HCT116 (cell line): ENCODE measurements at regions not wholly inside any gene's neighbourhood (a gene's known extent, or its start where the extent isn't known, plus 50 kb on each side); places are given as distances from the start of the nearest gene placed in this dataset.

Experiments
- ATAC-seq: fragments of 200-7000 bp; cut with Tn5 transposase; 2 replicates; pipeline ENCODE4 v1.9.1; 2020; ENCODE audit warnings: mild to moderate bottlenecking, moderate library complexity
- BruUV-seq: library from RNA; stranded (reverse); fragments of 400-500 nt; replicated peaks from 2 replicates; lab custom pipeline; 2021; lab: Mats Ljungman, UMichigan
- CTCF ChIA-PET: fragments of 300-600 bp; sonication (Branson Sonifier 250); formaldehyde crosslinking; loops from one replicate; lab custom pipeline; 2021; ENCODE audit warnings: antibody characterized with exemption; lab: Charles Lee
- POLR2A ChIA-PET: fragments of 300-600, 350-600 bp; sonication (Branson Sonifier 250); formaldehyde crosslinking; loops from one replicate; lab custom pipeline; 2021; ENCODE audit warnings: antibody characterized with exemption; lab: Charles Lee
- RAD21 ChIA-PET, 2 experiments: fragments of 300-600 bp; sonication (Branson Sonifier 250); formaldehyde crosslinking; loops; one replicate each; lab custom pipeline; 2023; ENCODE audit warnings: low total read pairs in 2 of 2; ENCODE audit not compliant: uncharacterized antibody in 2 of 2, unreplicated experiment in 2 of 2, low non-redundant PET in 1 of 2; lab: Charles Lee
- DNase-seq: peaks from one replicate; pipeline ENCODE4 v3.0.0-alpha.2; 2010; ENCODE audit warnings: low read depth, low spot score
- H2AFZ ChIP-seq: fragments of 200-600 bp; shearing (Covaris generic), sonication (generic); 2 replicates; pipeline ENCODE4 v1.6.1; 2017; ENCODE audit warnings: low read depth, mixed run types, mixed read lengths, antibody characterized with exemption, low read length; ENCODE audit not compliant: poor library complexity, severe bottlenecking
- H3K27ac ChIP-seq: 2 replicates; pipeline ENCODE4 v1.5.1; 2012; ENCODE audit warnings: low read depth, low read length
- H3K27me3 ChIP-seq: fragments of 200-600 bp; sonication (generic); 2 replicates; pipeline ENCODE4 v1.6.1; 2016; ENCODE audit warnings: mixed run types, low read length, mixed read lengths; ENCODE audit not compliant: insufficient read depth
- H3K36me3 ChIP-seq, 2 experiments: fragments of 200-500 bp in 1 of 2; fragments of 200-600 bp in 1 of 2; sonication (Bioruptor generic) in 1 of 2; sonication (generic) in 1 of 2; 2 replicates each; pipeline versions ENCODE4 v1.5.1 to v1.6.1; 2014 to 2016; ENCODE audit warnings: low read length in 2 of 2, inconsistent platforms in 1 of 2, mixed read lengths in 1 of 2, mixed run types in 1 of 2; ENCODE audit not compliant: insufficient read depth in 2 of 2, control insufficient read depth in 1 of 2
- H3K4me1 ChIP-seq, 2 experiments: fragments of 200-600 bp in 1 of 2; sonication (generic) in 1 of 2; 2 replicates each; pipeline versions ENCODE4 v1.5.1 to v1.6.1; 2012 to 2017; ENCODE audit warnings: low read length in 2 of 2, inconsistent platforms in 1 of 2, mild to moderate bottlenecking in 1 of 2, mixed read lengths in 1 of 2, mixed run types in 1 of 2, moderate library complexity in 1 of 2; ENCODE audit not compliant: insufficient read depth in 2 of 2, control insufficient read depth in 1 of 2
- H3K4me2 ChIP-seq: fragments of 200-600 bp; sonication (generic); 2 replicates; pipeline ENCODE4 v1.6.1; 2017; ENCODE audit warnings: mixed run types, low read length, mixed read lengths
- H3K4me3 ChIP-seq, 2 experiments: fragments of 200-600 bp in 1 of 2; sonication (generic) in 1 of 2; replicated peaks in 1 of 2; 2 replicates each; pipeline ENCODE4 v1.5.1; 2011 to 2016; ENCODE audit warnings: low read length in 2 of 2, control low read depth in 1 of 2, low read depth in 1 of 2, mild to moderate bottlenecking in 1 of 2, mixed read lengths in 1 of 2, mixed run types in 1 of 2
- H3K79me2 ChIP-seq: fragments of 200-600 bp; sonication (generic); 2 replicates; pipeline ENCODE4 v1.6.1; 2017; ENCODE audit warnings: mild to moderate bottlenecking, mixed run types, low read length, moderate library complexity, mixed read lengths; ENCODE audit not compliant: insufficient read depth
- H3K9ac ChIP-seq: fragments of 200-600 bp; sonication (generic); 2 replicates; pipeline ENCODE4 v1.6.1; 2016; ENCODE audit warnings: low read length, mixed read lengths
- H3K9me2 ChIP-seq: fragments of 200-600 bp; sonication (generic), shearing (Covaris generic); 2 replicates; pipeline ENCODE4 v1.6.1; 2017; ENCODE audit warnings: mixed run types, mild to moderate bottlenecking, moderate library complexity; ENCODE audit not compliant: insufficient read depth
- H3K9me3 ChIP-seq, 2 experiments: fragments of 200-500 bp in 1 of 2; fragments of 200-600 bp in 1 of 2; sonication (Bioruptor generic) in 1 of 2; sonication (generic) in 1 of 2; 2 replicates each; pipeline ENCODE4 v1.6.1; 2014 to 2017; ENCODE audit warnings: low read length in 2 of 2, mixed read lengths in 2 of 2, inconsistent platforms in 1 of 2, low read depth in 1 of 2, mild to moderate bottlenecking in 1 of 2, mixed run types in 1 of 2, moderate library complexity in 1 of 2; ENCODE audit not compliant: control insufficient read depth in 1 of 2, insufficient read depth in 1 of 2
- H4K20me1 ChIP-seq: fragments of 200-600 bp; sonication (generic), shearing (Covaris generic); 2 replicates; pipeline ENCODE4 v1.6.1; 2017; ENCODE audit warnings: mixed run types, mild to moderate bottlenecking, moderate library complexity; ENCODE audit not compliant: insufficient read depth
- ATF3 ChIP-seq: IDR thresholded peaks from 2 replicates; pipeline ENCODE4 v1.6.1; 2012
- CEBPB ChIP-seq: IDR thresholded peaks from 2 replicates; pipeline ENCODE4 v1.6.1; 2012; ENCODE audit warnings: low read depth
- EGR1 ChIP-seq: IDR thresholded peaks from 2 replicates; pipeline ENCODE4 v1.6.1; 2012; ENCODE audit warnings: low read depth
- ELF1 ChIP-seq: IDR thresholded peaks from 2 replicates; pipeline ENCODE4 v1.6.1; 2012; ENCODE audit warnings: low read depth, borderline replicate concordance
- EZH2 ChIP-seq: fragments of 200-600 bp; sonication (generic); IDR thresholded peaks from 2 replicates; pipeline ENCODE4 v1.6.1; 2017; ENCODE audit warnings: antibody characterized with exemption, mixed run types
- POLR2A ChIP-seq: IDR thresholded peaks from 2 replicates; pipeline ENCODE4 v1.7.0; 2011; ENCODE audit warnings: borderline replicate concordance; ENCODE audit not compliant: insufficient read depth, insufficient read length; ENCODE audit errors: extremely low read depth
- POLR2AphosphoS5 ChIP-seq: IDR thresholded peaks from 2 replicates; pipeline ENCODE4 v1.6.1; 2011; ENCODE audit warnings: mild to moderate bottlenecking, low read depth, low read length, moderate library complexity
- RAD21 ChIP-seq: IDR thresholded peaks from 2 replicates; pipeline ENCODE4 v1.6.1; 2012; ENCODE audit warnings: low read depth, mild to moderate bottlenecking
- SIN3A ChIP-seq: IDR thresholded peaks from 2 replicates; pipeline ENCODE4 v1.6.1; 2012; ENCODE audit warnings: low read depth
- SP1 ChIP-seq: IDR thresholded peaks from 2 replicates; pipeline ENCODE4 v1.6.1; 2012; ENCODE audit warnings: low read depth
- TCF7L2 ChIP-seq: IDR thresholded peaks from 2 replicates; pipeline ENCODE4 v1.7.0; 2011; ENCODE audit warnings: borderline replicate concordance, inconsistent platforms; ENCODE audit not compliant: insufficient read depth, insufficient read length; ENCODE audit errors: extremely low read depth
- ZBTB33 ChIP-seq: IDR thresholded peaks from 2 replicates; pipeline ENCODE4 v1.6.1; 2011; ENCODE audit warnings: mild to moderate bottlenecking, low read length, moderate library complexity; ENCODE audit not compliant: insufficient replicate concordance; ENCODE audit errors: extremely low read depth
- ZFX ChIP-seq: fragments of 450-650 bp; IDR thresholded peaks from 2 replicates; pipeline ENCODE4 v1.6.1; 2017
- intact Hi-C: fragments of 100-400 bp; cut with micrococcal nuclease; formaldehyde crosslinking; loops from 2 replicates; pipeline ENCODE4 v1.10.0; 2022
- TF ChIP-seq, protein P1 (sequence below): IDR thresholded peaks from 2 replicates; pipeline ENCODE4 v1.6.1; 2012; ENCODE audit warnings: low read depth
- TF ChIP-seq, protein P2 (sequence below): IDR thresholded peaks from 2 replicates; pipeline ENCODE4 v1.6.1; 2012
- TF ChIP-seq, protein P3 (sequence below), 3 experiments: fragments of 200-600 bp in 1 of 3; sonication (generic) in 1 of 3; IDR thresholded peaks in 2 of 3; conservative IDR thresholded peaks in 1 of 3; 2 replicates each; pipeline ENCODE4 v1.5.1; 2012 to 2017; ENCODE audit warnings: low read depth in 2 of 3, low read length in 2 of 3, antibody characterized with exemption in 1 of 3, borderline replicate concordance in 1 of 3, control low read depth in 1 of 3, mild to moderate bottlenecking in 1 of 3, mixed read lengths in 1 of 3, mixed run types in 1 of 3, moderate library complexity in 1 of 3; ENCODE audit not compliant: insufficient read depth in 1 of 3

GRCh38 chr12:84632556-84632955 lies 280.0 kb downstream of the SLC6A15 start:
- no peak overlapping the region for H3K4me2 ChIP-seq
- ChIA-PET POLR2A (interaction anchor here (0.9 kb wide), 1 partner anchor 11 kb away, joined by 3 read pairs; no protein-coding TSS in a partner anchor), RAD21 (no interaction called here), CTCF (no interaction called here)
- H3K27ac ChIP-seq = no peak overlapping the region
- no peaks in the 10 kb centered on the region for H3K36me3 ChIP-seq
- H3K79me2 ChIP-seq = no peaks in the 10 kb centered on the region
- intact Hi-C loops = no loop called here
- H3K4me1 ChIP-seq = no peaks in the 10 kb centered on the region
- TF ChIP-seq, protein P1, sequence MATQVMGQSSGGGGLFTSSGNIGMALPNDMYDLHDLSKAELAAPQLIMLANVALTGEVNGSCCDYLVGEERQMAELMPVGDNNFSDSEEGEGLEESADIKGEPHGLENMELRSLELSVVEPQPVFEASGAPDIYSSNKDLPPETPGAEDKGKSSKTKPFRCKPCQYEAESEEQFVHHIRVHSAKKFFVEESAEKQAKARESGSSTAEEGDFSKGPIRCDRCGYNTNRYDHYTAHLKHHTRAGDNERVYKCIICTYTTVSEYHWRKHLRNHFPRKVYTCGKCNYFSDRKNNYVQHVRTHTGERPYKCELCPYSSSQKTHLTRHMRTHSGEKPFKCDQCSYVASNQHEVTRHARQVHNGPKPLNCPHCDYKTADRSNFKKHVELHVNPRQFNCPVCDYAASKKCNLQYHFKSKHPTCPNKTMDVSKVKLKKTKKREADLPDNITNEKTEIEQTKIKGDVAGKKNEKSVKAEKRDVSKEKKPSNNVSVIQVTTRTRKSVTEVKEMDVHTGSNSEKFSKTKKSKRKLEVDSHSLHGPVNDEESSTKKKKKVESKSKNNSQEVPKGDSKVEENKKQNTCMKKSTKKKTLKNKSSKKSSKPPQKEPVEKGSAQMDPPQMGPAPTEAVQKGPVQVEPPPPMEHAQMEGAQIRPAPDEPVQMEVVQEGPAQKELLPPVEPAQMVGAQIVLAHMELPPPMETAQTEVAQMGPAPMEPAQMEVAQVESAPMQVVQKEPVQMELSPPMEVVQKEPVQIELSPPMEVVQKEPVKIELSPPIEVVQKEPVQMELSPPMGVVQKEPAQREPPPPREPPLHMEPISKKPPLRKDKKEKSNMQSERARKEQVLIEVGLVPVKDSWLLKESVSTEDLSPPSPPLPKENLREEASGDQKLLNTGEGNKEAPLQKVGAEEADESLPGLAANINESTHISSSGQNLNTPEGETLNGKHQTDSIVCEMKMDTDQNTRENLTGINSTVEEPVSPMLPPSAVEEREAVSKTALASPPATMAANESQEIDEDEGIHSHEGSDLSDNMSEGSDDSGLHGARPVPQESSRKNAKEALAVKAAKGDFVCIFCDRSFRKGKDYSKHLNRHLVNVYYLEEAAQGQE = no peak
- TF ChIP-seq POLR2AphosphoS5 (no peak), SIN3A (no peak), POLR2A (no peak), ZFX (no peak), ELF1 (no peak), TCF7L2 (no peak), EZH2 (no peak), RAD21 (no peak), CEBPB (no peak), SP1 (no peak), ATF3 (no peak), ZBTB33 (no peak), EGR1 (no peak)
- TF ChIP-seq, protein P2, sequence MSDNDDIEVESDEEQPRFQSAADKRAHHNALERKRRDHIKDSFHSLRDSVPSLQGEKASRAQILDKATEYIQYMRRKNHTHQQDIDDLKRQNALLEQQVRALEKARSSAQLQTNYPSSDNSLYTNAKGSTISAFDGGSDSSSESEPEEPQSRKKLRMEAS = no peak
- TF ChIP-seq, protein P3, sequence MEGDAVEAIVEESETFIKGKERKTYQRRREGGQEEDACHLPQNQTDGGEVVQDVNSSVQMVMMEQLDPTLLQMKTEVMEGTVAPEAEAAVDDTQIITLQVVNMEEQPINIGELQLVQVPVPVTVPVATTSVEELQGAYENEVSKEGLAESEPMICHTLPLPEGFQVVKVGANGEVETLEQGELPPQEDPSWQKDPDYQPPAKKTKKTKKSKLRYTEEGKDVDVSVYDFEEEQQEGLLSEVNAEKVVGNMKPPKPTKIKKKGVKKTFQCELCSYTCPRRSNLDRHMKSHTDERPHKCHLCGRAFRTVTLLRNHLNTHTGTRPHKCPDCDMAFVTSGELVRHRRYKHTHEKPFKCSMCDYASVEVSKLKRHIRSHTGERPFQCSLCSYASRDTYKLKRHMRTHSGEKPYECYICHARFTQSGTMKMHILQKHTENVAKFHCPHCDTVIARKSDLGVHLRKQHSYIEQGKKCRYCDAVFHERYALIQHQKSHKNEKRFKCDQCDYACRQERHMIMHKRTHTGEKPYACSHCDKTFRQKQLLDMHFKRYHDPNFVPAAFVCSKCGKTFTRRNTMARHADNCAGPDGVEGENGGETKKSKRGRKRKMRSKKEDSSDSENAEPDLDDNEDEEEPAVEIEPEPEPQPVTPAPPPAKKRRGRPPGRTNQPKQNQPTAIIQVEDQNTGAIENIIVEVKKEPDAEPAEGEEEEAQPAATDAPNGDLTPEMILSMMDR (IDR thresholded peaks at IDR 0.05 in 2 of 3, conservative IDR thresholded peaks at IDR 0.05 in 1 of 3; ENCODE audit: borderline replicate concordance in 1 of 3, insufficient read depth in 1 of 3, low read depth in 2 of 3, low read length in 2 of 3) = no peak
- DNase-seq (no peak), ATAC-seq (no peak)
- H3K4me3 ChIP-seq = no peak overlapping the region
- no TSS peak for BruUV-seq
- H3K9me3 ChIP-seq = no peaks in the 10 kb centered on the region
- no peaks in the 10 kb centered on the region for H4K20me1 ChIP-seq
- no peaks in the 10 kb centered on the region for H3K27me3 ChIP-seq
- no peaks in the 10 kb centered on the region; the same call in 1 of the 2 replicates for H3K9me2 ChIP-seq
- H2AFZ ChIP-seq = no peak overlapping the region
- no peak overlapping the region for H3K9ac ChIP-seq
